ENCODE measurements at regions not wholly inside any gene's neighbourhood (a gene's known extent, or its start where the extent isn't known, plus 50 kb on each side); places are given as distances from the start of the nearest gene placed in this dataset.

DNA sequence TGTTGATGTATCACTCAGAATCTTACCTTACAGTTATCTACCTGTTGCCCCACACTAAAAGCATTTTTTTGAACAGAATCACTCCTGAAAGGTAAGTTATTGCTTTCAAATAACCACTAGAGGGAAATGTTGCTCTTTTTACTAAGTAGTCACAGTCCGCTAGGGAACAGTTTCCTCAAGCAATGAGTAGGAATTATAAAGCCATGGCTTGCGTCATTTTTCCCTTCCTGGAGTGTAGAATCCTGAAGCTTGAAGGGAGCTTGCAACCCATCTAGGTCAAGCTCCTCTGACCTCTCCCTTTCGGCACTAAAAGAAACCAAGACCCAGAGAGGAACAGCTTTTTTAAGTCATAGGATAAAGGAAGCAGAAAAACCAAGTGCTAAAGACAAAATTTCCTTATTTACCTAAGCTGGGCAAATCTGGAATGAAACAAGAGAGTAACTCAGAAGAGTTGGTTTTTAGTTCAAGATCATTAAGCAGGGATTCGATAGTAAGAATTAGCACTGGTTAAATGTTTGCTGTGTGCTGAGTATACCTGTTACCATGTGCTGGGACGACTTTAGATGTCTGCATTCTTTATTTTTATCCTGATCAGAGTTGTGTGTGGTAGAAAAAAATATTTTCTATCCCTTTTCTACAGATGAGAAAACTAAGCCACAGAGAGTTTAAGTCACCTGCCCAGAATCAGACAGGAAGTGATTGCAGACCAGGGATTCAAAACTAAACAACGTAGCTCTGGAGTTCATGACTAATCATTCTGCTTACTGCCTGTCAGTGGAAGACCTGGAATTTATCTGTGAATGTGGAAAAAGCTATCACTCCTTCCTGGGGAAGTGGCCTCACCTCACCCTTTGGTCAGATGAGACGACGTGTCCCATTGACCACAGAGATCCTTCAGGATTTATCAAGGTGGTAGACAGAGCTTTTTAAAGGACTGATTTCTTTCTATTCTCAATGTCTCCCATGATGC lies 631.5 kb downstream of the RAB28 start:
- no peak overlapping the region; the same call in 1 of the 2 replicates for H2AFZ ChIP-seq (ENCODE audit: low read depth, low read length)
- H3K4me2 ChIP-seq (ENCODE audit: insufficient read depth, low read length) = no peak overlapping the region
- peak in 2 of 4 experiments; percentile 18 to 37 for DNase-seq (ENCODE audit: extremely low read depth in 1 of 4, low spot score in 3 of 4)
- ChIA-PET POLR2A (no interaction called here), CTCF (ENCODE audit: low intra/inter-chr PET ratio) (interaction anchor here (1.6 to 3.3 kb wide), 2 partner anchors 696 to 802 kb away, joined by 6 to 25 read pairs; no protein-coding TSS in a partner anchor)
- ATAC-seq = peak; percentile 88
- no peak overlapping the region for H3K27ac ChIP-seq (ENCODE audit: extremely low read depth, low read depth, low read length)
- H3K27me3 ChIP-seq (ENCODE audit: control insufficient read depth in 2 of 2, insufficient read depth in 2 of 2, low read length in 2 of 2) = no peaks in the 10 kb centered on the region
- no TSS peak for BruUV-seq (replicated peaks)
- in situ Hi-C loops (cut with MboI) = no loop called here
- H4K20me1 ChIP-seq (replicated peaks; ENCODE audit: control insufficient read depth, insufficient read depth, low read length) = no peaks in the 10 kb centered on the region
- H3K9ac ChIP-seq (ENCODE audit: insufficient read depth in 1 of 2, low read depth in 2 of 2, low read length in 2 of 2) = no peak overlapping the region
- intact Hi-C loops (cut with micrococcal nuclease) = loop anchor here (1.0 to 5.0 kb wide), 5 partner anchors 125 to 802 kb away; no protein-coding TSS in a partner anchor
- H3K9me1 ChIP-seq (ENCODE audit: control insufficient read depth, insufficient read depth, low read length) = no peaks in the 10 kb centered on the region
- no peaks in the 10 kb centered on the region for H3K9me3 ChIP-seq (replicated peaks; ENCODE audit: control insufficient read depth, insufficient read depth, low read depth, low read length)
- no peaks in the 10 kb centered on the region for H3K36me3 ChIP-seq (ENCODE audit: control insufficient read depth, insufficient read depth, low read length)
- peak; percentile 54 for FAIRE-seq
- no peaks in the 10 kb centered on the region for H3K79me2 ChIP-seq (ENCODE audit: control insufficient read depth, insufficient read depth, low read length)
- under 1% methylated on average over 8 of the region's 8 CpGs for WGBS (ENCODE audit: insufficient coverage, low coverage, missing lambda C conversion rate)
- no peak overlapping the region for H3K4me3 ChIP-seq
- H3K4me1 ChIP-seq (replicated peaks in 1 of 2; ENCODE audit: control insufficient read depth in 2 of 2, insufficient read depth in 2 of 2, low read length in 2 of 2) = no peaks in the 10 kb centered on the region
- TF ChIP-seq CEBPB (tag; IDR thresholded peaks at IDR 0.05) (0 out of 2 replicates have a peak, but pooled peaks have one; percentile 13), MTA3 (IDR thresholded peaks at IDR 0.05; ENCODE audit: borderline replicate concordance) (no peak), ZFPM2 (CRISPR knock-in tag; IDR thresholded peaks at IDR 0.05) (no peak), ZNF354B (CRISPR knock-in tag; IDR thresholded peaks at IDR 0.05) (no peak), ZBED1 (IDR thresholded peaks at IDR 0.05) (no peak), ZNF778 (CRISPR knock-in tag; IDR thresholded peaks at IDR 0.05) (no peak), ZNF41 (CRISPR knock-in tag; conservative IDR thresholded peaks at IDR 0.05) (no peak), SMC3 (conservative IDR thresholded peaks at IDR 0.05; ENCODE audit: insufficient read depth, low read depth, low read length) (no peak; the same call in 1 of the 2 replicates), YY1 (IDR thresholded peaks at IDR 0.05; ENCODE audit: borderline replicate concordance in 1 of 3, control insufficient read depth in 1 of 3, extremely low read depth in 1 of 3, insufficient read depth in 3 of 3, insufficient read length in 1 of 3, insufficient replicate concordance in 2 of 3, low read depth in 1 of 3, low read length in 2 of 3) (no peak), RFX5 (IDR thresholded peaks at IDR 0.05; ENCODE audit: low read depth, low read length) (no peak), HDGF (IDR thresholded peaks at IDR 0.05) (no peak)
- TF ChIP-seq, protein P1, sequence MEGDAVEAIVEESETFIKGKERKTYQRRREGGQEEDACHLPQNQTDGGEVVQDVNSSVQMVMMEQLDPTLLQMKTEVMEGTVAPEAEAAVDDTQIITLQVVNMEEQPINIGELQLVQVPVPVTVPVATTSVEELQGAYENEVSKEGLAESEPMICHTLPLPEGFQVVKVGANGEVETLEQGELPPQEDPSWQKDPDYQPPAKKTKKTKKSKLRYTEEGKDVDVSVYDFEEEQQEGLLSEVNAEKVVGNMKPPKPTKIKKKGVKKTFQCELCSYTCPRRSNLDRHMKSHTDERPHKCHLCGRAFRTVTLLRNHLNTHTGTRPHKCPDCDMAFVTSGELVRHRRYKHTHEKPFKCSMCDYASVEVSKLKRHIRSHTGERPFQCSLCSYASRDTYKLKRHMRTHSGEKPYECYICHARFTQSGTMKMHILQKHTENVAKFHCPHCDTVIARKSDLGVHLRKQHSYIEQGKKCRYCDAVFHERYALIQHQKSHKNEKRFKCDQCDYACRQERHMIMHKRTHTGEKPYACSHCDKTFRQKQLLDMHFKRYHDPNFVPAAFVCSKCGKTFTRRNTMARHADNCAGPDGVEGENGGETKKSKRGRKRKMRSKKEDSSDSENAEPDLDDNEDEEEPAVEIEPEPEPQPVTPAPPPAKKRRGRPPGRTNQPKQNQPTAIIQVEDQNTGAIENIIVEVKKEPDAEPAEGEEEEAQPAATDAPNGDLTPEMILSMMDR (IDR thresholded peaks at IDR 0.05 in 2 of 3, conservative IDR thresholded peaks at IDR 0.05 in 1 of 3; ENCODE audit: insufficient read depth in 2 of 3, low read depth in 1 of 3, low read length in 3 of 3) = peak; percentile 33 to 63 (median 40); a peak in 4 of 6 replicates
- TF ChIP-seq, protein P2, sequence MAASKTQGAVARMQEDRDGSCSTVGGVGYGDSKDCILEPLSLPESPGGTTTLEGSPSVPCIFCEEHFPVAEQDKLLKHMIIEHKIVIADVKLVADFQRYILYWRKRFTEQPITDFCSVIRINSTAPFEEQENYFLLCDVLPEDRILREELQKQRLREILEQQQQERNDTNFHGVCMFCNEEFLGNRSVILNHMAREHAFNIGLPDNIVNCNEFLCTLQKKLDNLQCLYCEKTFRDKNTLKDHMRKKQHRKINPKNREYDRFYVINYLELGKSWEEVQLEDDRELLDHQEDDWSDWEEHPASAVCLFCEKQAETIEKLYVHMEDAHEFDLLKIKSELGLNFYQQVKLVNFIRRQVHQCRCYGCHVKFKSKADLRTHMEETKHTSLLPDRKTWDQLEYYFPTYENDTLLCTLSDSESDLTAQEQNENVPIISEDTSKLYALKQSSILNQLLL (CRISPR knock-in tag; IDR thresholded peaks at IDR 0.05; ENCODE audit: borderline replicate concordance) = no peak
- TF ChIP-seq, protein P3, sequence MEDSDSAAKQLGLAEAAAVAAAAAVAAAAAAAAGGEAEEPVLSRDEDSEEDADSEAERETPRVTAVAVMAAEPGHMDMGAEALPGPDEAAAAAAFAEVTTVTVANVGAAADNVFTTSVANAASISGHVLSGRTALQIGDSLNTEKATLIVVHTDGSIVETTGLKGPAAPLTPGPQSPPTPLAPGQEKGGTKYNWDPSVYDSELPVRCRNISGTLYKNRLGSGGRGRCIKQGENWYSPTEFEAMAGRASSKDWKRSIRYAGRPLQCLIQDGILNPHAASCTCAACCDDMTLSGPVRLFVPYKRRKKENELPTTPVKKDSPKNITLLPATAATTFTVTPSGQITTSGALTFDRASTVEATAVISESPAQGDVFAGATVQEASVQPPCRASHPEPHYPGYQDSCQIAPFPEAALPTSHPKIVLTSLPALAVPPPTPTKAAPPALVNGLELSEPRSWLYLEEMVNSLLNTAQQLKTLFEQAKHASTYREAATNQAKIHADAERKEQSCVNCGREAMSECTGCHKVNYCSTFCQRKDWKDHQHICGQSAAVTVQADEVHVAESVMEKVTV (CRISPR knock-in tag; IDR thresholded peaks at IDR 0.05) = peak; percentile 69
- TF ChIP-seq, protein P4, sequence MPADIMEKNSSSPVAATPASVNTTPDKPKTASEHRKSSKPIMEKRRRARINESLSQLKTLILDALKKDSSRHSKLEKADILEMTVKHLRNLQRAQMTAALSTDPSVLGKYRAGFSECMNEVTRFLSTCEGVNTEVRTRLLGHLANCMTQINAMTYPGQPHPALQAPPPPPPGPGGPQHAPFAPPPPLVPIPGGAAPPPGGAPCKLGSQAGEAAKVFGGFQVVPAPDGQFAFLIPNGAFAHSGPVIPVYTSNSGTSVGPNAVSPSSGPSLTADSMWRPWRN (IDR thresholded peaks at IDR 0.05; ENCODE audit: low read depth) = no peak

Measured in K562 (cell line).